Neural cell (in vitro differentiated cells): ENCODE measurements at regions not wholly inside any gene's neighbourhood (a gene's known extent, or its start where the extent isn't known, plus 50 kb on each side); places are given as distances from the start of the nearest gene placed in this dataset.
A peak's percentile ranks its signal among the peaks of the same experiment; 100 is the strongest.

Source experiments
- H2AFZ ChIP-seq: fragments of 200-600, 300-800 bp; sonication (generic), shearing (Covaris generic); 2 replicates; pipeline ENCODE4 v1.6.0; 2014; ENCODE audit warnings: low read depth, mild to moderate bottlenecking, antibody characterized with exemption, low read length, moderate library complexity
- H3F3A ChIP-seq: fragments of 200-600 bp; shearing (Covaris generic); 2 replicates; pipeline ENCODE4 v1.6.1; 2016; ENCODE audit warnings: mild to moderate bottlenecking, moderate library complexity, mixed read lengths, antibody characterized with exemption, low read length; ENCODE audit not compliant: insufficient read depth, poor library complexity, severe bottlenecking
- H3K27ac ChIP-seq: fragments of 200-600, 300-800 bp; sonication (generic), shearing (Covaris generic); 2 replicates; pipeline ENCODE4 v1.5.1; 2014; ENCODE audit warnings: mild to moderate bottlenecking, low read length, moderate library complexity
- H3K27me3 ChIP-seq: fragments of 300-800, 200-600 bp; sonication (generic), shearing (Covaris generic); 2 replicates; pipeline ENCODE4 v1.6.0; 2014; ENCODE audit warnings: mild to moderate bottlenecking, low read depth, low read length, moderate library complexity; ENCODE audit not compliant: insufficient read depth
- H3K36me3 ChIP-seq: fragments of 300-800, 200-600 bp; sonication (generic), shearing (Covaris generic); 2 replicates; pipeline ENCODE4 v1.5.1; 2014; ENCODE audit warnings: mild to moderate bottlenecking, antibody characterized with exemption, low read length, moderate library complexity; ENCODE audit not compliant: insufficient read depth
- H3K4me2 ChIP-seq: fragments of 300-800, 200-600 bp; sonication (generic), shearing (Covaris generic); 2 replicates; pipeline ENCODE4 v1.6.0; 2014; ENCODE audit warnings: mild to moderate bottlenecking, low read length
- H3K4me3 ChIP-seq: fragments of 300-800, 200-600 bp; sonication (generic), shearing (Covaris generic); 2 replicates; pipeline ENCODE4 v1.5.1; 2014; ENCODE audit warnings: mild to moderate bottlenecking, low read length, moderate library complexity
- H3K79me2 ChIP-seq: fragments of 200-600 bp; shearing (Covaris generic); replicated peaks from 2 replicates; pipeline ENCODE4 v1.6.0; 2014; ENCODE audit warnings: mild to moderate bottlenecking, low read length, moderate library complexity; ENCODE audit not compliant: insufficient read depth
- H3K9ac ChIP-seq: fragments of 300-800, 200-600 bp; sonication (generic), shearing (Covaris generic); 2 replicates; pipeline ENCODE4 v1.6.1; 2016; ENCODE audit warnings: mild to moderate bottlenecking, low read length, mixed read lengths
- H3K9me2 ChIP-seq: fragments of 200-600 bp; shearing (Covaris generic); 2 replicates; pipeline ENCODE4 v1.6.1; 2016; ENCODE audit warnings: mild to moderate bottlenecking, low read length, mixed read lengths; ENCODE audit not compliant: insufficient read depth
- H3K9me3 ChIP-seq: fragments of 200-600, 300-800 bp; sonication (generic), shearing (Covaris generic); 2 replicates; pipeline ENCODE4 v1.6.1; 2016; ENCODE audit warnings: mild to moderate bottlenecking, mixed run types, low read length, moderate library complexity, mixed read lengths
- H4K20me1 ChIP-seq: fragments of 200-600 bp; shearing (Covaris generic); 2 replicates; pipeline ENCODE4 v1.6.1; 2016; ENCODE audit warnings: mild to moderate bottlenecking, mixed run types; ENCODE audit not compliant: insufficient read depth
- EP300 ChIP-seq: fragments of 450-650 bp; conservative IDR thresholded peaks from 2 replicates; pipeline ENCODE4 v1.6.1; 2014; ENCODE audit warnings: antibody characterized with exemption, mild to moderate bottlenecking, moderate library complexity; ENCODE audit not compliant: poor library complexity, severe bottlenecking
- EZH2 ChIP-seq: fragments of 200-600, 300-800 bp; shearing (Covaris generic), sonication (generic); IDR thresholded peaks from 2 replicates; pipeline ENCODE4 v1.6.1; 2014; ENCODE audit warnings: antibody characterized with exemption, low read length, borderline replicate concordance, mild to moderate bottlenecking; ENCODE audit not compliant: insufficient read depth, poor library complexity, severe bottlenecking
- MXI1 ChIP-seq: fragments of 450-650 bp; conservative IDR thresholded peaks from 2 replicates; pipeline ENCODE4 v1.6.1; 2014; ENCODE audit warnings: antibody characterized with exemption, mild to moderate bottlenecking; ENCODE audit not compliant: poor library complexity, severe bottlenecking
- POLR2AphosphoS5 ChIP-seq: IDR thresholded peaks from 2 replicates; pipeline ENCODE4 v1.6.1; 2012
- RAD21 ChIP-seq: fragments of 450-650 bp; conservative IDR thresholded peaks from 2 replicates; pipeline ENCODE4 v1.6.1; 2014; ENCODE audit warnings: antibody characterized with exemption, mild to moderate bottlenecking, moderate library complexity
- SMC3 ChIP-seq: fragments of 450-650 bp; conservative IDR thresholded peaks from 2 replicates; pipeline ENCODE4 v1.6.1; 2014; ENCODE audit warnings: antibody characterized with exemption, mild to moderate bottlenecking, moderate library complexity; ENCODE audit not compliant: poor library complexity
- TAF1 ChIP-seq: IDR thresholded peaks from 2 replicates; pipeline ENCODE4 v1.6.1; 2012; ENCODE audit warnings: low read depth
- TF ChIP-seq, protein P1 (sequence below): IDR thresholded peaks from 2 replicates; pipeline ENCODE4 v1.6.1; 2012; ENCODE audit warnings: borderline replicate concordance

DNA sequence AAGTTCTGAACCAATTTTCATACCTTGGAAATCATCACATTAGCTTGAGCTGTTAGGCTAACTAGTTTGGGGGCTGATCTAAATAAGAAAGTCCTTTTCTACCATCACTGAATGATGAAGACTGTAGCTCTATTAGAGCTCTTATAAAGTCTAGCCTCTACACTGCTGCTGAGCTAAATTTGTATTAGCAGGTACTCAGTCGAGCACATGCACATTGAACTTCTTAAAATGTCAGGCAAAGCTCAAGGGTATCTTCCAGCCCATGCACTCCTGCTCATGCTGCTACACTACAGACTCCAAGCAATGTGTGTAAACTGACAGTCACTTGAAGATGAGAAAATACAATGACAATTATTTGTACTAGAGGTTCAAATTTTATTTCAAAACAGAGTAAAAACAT lies 158.8 kb upstream of the TMEM229A start:
- Histone ChIP-seq H3K36me3 (no peaks in the 10 kb centered on the region), H3K27me3 (no peaks in the 10 kb centered on the region), H3K4me3 (no peak overlapping the region), H3K79me2 (no peaks in the 10 kb centered on the region), H2AFZ (no peak overlapping the region), H4K20me1 (no peaks in the 10 kb centered on the region), H3K27ac (no peak overlapping the region), H3F3A (no peaks in the 10 kb centered on the region), H3K9me2 (no peaks in the 10 kb centered on the region), H3K9ac (no peak overlapping the region), H3K9me3 (no peaks in the 10 kb centered on the region), H3K4me2 (no peak overlapping the region)
- TF ChIP-seq RAD21 (no peak), MXI1 (no peak), EZH2 (no peak), SMC3 (no peak), POLR2AphosphoS5 (no peak)
- TF ChIP-seq, protein P1, sequence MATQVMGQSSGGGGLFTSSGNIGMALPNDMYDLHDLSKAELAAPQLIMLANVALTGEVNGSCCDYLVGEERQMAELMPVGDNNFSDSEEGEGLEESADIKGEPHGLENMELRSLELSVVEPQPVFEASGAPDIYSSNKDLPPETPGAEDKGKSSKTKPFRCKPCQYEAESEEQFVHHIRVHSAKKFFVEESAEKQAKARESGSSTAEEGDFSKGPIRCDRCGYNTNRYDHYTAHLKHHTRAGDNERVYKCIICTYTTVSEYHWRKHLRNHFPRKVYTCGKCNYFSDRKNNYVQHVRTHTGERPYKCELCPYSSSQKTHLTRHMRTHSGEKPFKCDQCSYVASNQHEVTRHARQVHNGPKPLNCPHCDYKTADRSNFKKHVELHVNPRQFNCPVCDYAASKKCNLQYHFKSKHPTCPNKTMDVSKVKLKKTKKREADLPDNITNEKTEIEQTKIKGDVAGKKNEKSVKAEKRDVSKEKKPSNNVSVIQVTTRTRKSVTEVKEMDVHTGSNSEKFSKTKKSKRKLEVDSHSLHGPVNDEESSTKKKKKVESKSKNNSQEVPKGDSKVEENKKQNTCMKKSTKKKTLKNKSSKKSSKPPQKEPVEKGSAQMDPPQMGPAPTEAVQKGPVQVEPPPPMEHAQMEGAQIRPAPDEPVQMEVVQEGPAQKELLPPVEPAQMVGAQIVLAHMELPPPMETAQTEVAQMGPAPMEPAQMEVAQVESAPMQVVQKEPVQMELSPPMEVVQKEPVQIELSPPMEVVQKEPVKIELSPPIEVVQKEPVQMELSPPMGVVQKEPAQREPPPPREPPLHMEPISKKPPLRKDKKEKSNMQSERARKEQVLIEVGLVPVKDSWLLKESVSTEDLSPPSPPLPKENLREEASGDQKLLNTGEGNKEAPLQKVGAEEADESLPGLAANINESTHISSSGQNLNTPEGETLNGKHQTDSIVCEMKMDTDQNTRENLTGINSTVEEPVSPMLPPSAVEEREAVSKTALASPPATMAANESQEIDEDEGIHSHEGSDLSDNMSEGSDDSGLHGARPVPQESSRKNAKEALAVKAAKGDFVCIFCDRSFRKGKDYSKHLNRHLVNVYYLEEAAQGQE = no peak

DNA sequence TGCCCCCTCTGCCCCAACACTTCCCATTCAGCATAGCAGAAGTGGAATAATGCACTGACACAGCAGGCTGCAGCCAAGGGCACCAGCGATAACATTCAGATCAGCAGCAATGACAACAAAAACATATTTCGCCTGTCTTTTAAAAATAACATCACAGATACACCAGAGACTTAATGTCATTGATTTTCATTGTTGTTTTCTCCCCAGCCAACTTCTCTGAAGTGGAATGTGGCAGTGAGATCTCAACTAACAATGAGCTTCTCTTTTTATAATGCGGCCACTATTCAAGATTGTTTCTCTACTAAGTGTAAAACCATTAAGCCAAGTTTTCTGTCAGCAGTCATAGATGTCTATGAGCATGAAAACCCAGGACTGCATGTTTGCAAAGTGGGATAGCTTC lies 158.2 kb upstream of the TMEM229A start:
- no peak overlapping the region for H3K4me3 ChIP-seq
- TF ChIP-seq, protein P1 = peak; percentile 44
- TF ChIP-seq EP300 = peak; percentile 92
- peak; percentile 78 for TF ChIP-seq POLR2AphosphoS5
- no peak for TF ChIP-seq TAF1

More for the DNA sequence above, 158.2 kb upstream of the TMEM229A start:
- no peaks in the 10 kb centered on the region for H4K20me1 ChIP-seq
- H3F3A ChIP-seq = no peaks in the 10 kb centered on the region
- H3K27me3 ChIP-seq = no peaks in the 10 kb centered on the region
- no peaks in the 10 kb centered on the region for H3K36me3 ChIP-seq
- no peak overlapping the region for H3K27ac ChIP-seq
- H3K79me2 ChIP-seq = no peaks in the 10 kb centered on the region
- no peaks in the 10 kb centered on the region for H3K9me3 ChIP-seq
- H2AFZ ChIP-seq = no peak overlapping the region
- H3K9me2 ChIP-seq = no peaks in the 10 kb centered on the region
- H3K4me2 ChIP-seq = no peak overlapping the region
- H3K9ac ChIP-seq = no peak overlapping the region
